Nephron progenitor cell (in vitro differentiated cells): ENCODE measurements at regions not wholly inside any gene's neighbourhood (a gene's known extent, or its start where the extent isn't known, plus 50 kb on each side); places are given as distances from the start of the nearest gene placed in this dataset.

Experiments used
- DNase-seq: peaks from one replicate; pipeline ENCODE4 v3.0.0; 2021
- H3K27ac Mint-ChIP-seq: 2 replicates; pipeline ENCODE4 v1.8.0; 2021; ENCODE audit warnings: mild to moderate bottlenecking, moderate library complexity, mixed read lengths
- H3K27me3 Mint-ChIP-seq: 2 replicates; pipeline ENCODE4 v1.8.0; 2021; ENCODE audit warnings: mild to moderate bottlenecking, low read depth, mixed read lengths; ENCODE audit not compliant: poor library complexity
- H3K36me3 Mint-ChIP-seq: 2 replicates; pipeline ENCODE4 v1.8.0; 2021; ENCODE audit warnings: low read depth, mixed read lengths
- H3K4me1 Mint-ChIP-seq: 2 replicates; pipeline ENCODE4 v1.8.0; 2021; ENCODE audit warnings: mixed read lengths
- H3K4me3 Mint-ChIP-seq: 2 replicates; pipeline ENCODE4 v1.8.0; 2021; ENCODE audit warnings: mild to moderate bottlenecking, moderate library complexity, mixed read lengths
- H3K9me3 Mint-ChIP-seq: 2 replicates; pipeline ENCODE4 v1.8.0; 2021; ENCODE audit warnings: mild to moderate bottlenecking, moderate library complexity, mixed read lengths
- CTCF ChIP-seq: fragments of 200-600 bp; sonication (generic); IDR thresholded peaks from 2 replicates; pipeline ENCODE4 v1.5.0; 2021; ENCODE audit warnings: antibody characterized with exemption

GRCh38 chr6:14455427-14455826, 337.9 kb downstream of the CD83 start:
- Mint-ChIP-seq H3K4me1 (peaks cover 25% of the 10 kb centered on the region), H3K27me3 (peaks cover 7% of the 10 kb centered on the region), H3K9me3 (no peaks in the 10 kb centered on the region), H3K36me3 (no peaks in the 10 kb centered on the region), H3K27ac (no peak overlapping the region), H3K4me3 (no peak overlapping the region)
- no peak for TF ChIP-seq CTCF
- no peak for DNase-seq

GRCh38 chr6:14455876-14456648, 338.5 kb downstream of the CD83 start:
- peaks cover 18% of the 10 kb centered on the region for H3K4me1 Mint-ChIP-seq
- no peak for DNase-seq
- H3K36me3 Mint-ChIP-seq, result no peaks in the 10 kb centered on the region
- H3K27ac Mint-ChIP-seq, result no peak overlapping the region
- TF ChIP-seq CTCF, result no peak
- no peaks in the 10 kb centered on the region for H3K9me3 Mint-ChIP-seq
- peaks cover 5% of the 10 kb centered on the region for H3K27me3 Mint-ChIP-seq
- no peak overlapping the region for H3K4me3 Mint-ChIP-seq

DNA sequence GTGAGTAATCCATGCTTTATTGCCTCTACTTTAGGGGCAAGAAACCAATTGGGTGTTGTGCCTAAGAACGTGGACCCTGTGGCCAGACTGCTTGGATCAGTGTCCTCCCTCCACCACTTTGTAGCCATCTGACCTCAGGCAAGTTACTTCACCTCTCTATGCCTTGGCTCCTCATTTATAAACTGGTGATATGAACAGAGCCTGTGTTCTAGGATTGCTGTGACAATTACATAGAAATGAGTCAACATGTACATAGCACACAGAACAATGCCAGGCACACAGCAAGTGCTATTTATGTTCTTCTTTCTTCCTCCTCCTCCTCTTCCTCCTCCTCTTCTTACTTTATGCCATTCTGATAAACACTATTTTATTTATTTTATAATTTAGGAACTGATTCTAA, 339.4 kb downstream of the CD83 start:
- H3K9me3 Mint-ChIP-seq, result peaks cover 7% of the 10 kb centered on the region
- no peaks in the 10 kb centered on the region for H3K36me3 Mint-ChIP-seq
- no peak overlapping the region for H3K4me3 Mint-ChIP-seq
- peaks cover 18% of the 10 kb centered on the region for H3K4me1 Mint-ChIP-seq
- TF ChIP-seq CTCF, result no peak
- no peak overlapping the region for H3K27ac Mint-ChIP-seq
- peaks cover 3% of the 10 kb centered on the region for H3K27me3 Mint-ChIP-seq
- DNase-seq, result no peak

DNA sequence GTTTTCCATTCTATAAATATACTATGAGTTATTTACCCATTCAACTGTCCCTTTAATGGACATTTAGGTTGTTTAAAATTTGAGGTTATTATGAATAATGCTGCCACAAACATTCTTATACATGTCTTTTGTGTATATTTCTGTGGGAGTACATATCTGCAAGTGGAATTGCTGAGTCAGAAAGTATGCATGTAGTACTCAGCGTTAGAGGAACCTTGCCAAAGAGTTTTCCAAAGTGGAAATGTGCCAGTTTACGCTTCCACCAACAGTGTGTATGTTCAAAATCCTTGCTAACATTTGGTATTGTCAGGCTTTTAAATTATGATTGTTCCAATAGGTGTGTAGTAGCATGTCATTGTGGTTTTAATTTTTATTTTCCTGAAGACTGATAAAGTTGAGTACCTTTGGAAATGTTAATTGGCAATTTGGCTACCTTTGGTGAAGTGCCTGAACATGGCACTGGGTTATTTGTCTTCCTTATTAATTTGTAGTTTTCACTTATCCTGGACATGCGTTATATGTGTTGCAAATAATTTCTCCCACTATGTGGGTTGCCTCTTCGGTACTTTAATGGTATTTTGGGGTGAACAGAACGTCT, 341.2 kb downstream of the CD83 start:
- H3K4me1 Mint-ChIP-seq, result peaks cover 13% of the 10 kb centered on the region
- H3K9me3 Mint-ChIP-seq, result peaks cover 15% of the 10 kb centered on the region
- H3K27ac Mint-ChIP-seq, result no peak overlapping the region
- no peak for DNase-seq
- peaks cover 6% of the 10 kb centered on the region for H3K36me3 Mint-ChIP-seq
- H3K27me3 Mint-ChIP-seq, result peaks cover 3% of the 10 kb centered on the region
- TF ChIP-seq CTCF, result no peak
- no peak overlapping the region for H3K4me3 Mint-ChIP-seq

- Mint-ChIP-seq H3K36me3 (peaks cover 6% of the 10 kb centered on the region), H3K4me3 (no peak overlapping the region), H3K4me1 (peaks cover 13% of the 10 kb centered on the region), H3K9me3 (peaks cover 19% of the 10 kb centered on the region), H3K27ac (no peak overlapping the region), H3K27me3 (peaks cover 3% of the 10 kb centered on the region)
- DNase-seq, result no peak
- no peak for TF ChIP-seq CTCF
Observed at GRCh38 chr6:14459315-14459714, 341.7 kb downstream of the CD83 start.

- Mint-ChIP-seq H3K36me3 (peaks cover 12% of the 10 kb centered on the region), H3K27ac (no peak overlapping the region), H3K9me3 (peaks cover 31% of the 10 kb centered on the region), H3K27me3 (peaks cover 3% of the 10 kb centered on the region), H3K4me1 (peaks cover 10% of the 10 kb centered on the region), H3K4me3 (no peak overlapping the region)
- TF ChIP-seq CTCF, result no peak
- DNase-seq, result no peak
Observed at GRCh38 chr6:14460556-14460955, 343.0 kb downstream of the CD83 start.
